GM23338 (cell line): ENCODE measurements at regions not wholly inside any gene's neighbourhood (a gene's known extent, or its start where the extent isn't known, plus 50 kb on each side); places are given as distances from the start of the nearest gene placed in this dataset.

Experiments
- ATAC-seq: fragments of 200-7000 bp; cut with Tn5 transposase; 3 replicates; pipeline ENCODE4 v1.9.1; 2020
- DNase-seq: peaks from one replicate; pipeline ENCODE4 v3.0.0-alpha.2; 2015; ENCODE audit warnings: low spot score
- H2AFZ ChIP-seq: fragments of 200-600 bp; sonication (generic); 2 replicates; pipeline ENCODE4 v1.8.0; 2016; ENCODE audit warnings: antibody characterized with exemption, mild to moderate bottlenecking, moderate library complexity
- H3F3A ChIP-seq: fragments of 200-600 bp; sonication (generic); replicated peaks from 2 replicates; pipeline ENCODE4 v1.8.0; 2017; ENCODE audit warnings: antibody characterized with exemption, mixed run types, low read depth
- H3K27ac ChIP-seq: fragments of 200-600 bp; sonication (generic); 2 replicates; pipeline ENCODE4 v1.6.1; 2016; ENCODE audit warnings: low read depth
- H3K27me3 ChIP-seq: fragments of 200-600 bp; sonication (generic); 2 replicates; pipeline ENCODE4 v1.8.0; 2016; ENCODE audit warnings: mild to moderate bottlenecking, mixed run types, moderate library complexity; ENCODE audit not compliant: insufficient read depth
- H3K36me3 ChIP-seq: fragments of 200-600 bp; sonication (generic); 2 replicates; pipeline ENCODE4 v1.8.0; 2016; ENCODE audit warnings: mild to moderate bottlenecking; ENCODE audit not compliant: insufficient read depth
- H3K4me1 ChIP-seq: fragments of 200-600 bp; sonication (generic); 2 replicates; pipeline ENCODE4 v1.8.0; 2016; ENCODE audit warnings: mild to moderate bottlenecking, moderate library complexity; ENCODE audit not compliant: insufficient read depth
- H3K4me2 ChIP-seq: fragments of 200-600 bp; sonication (generic); 2 replicates; pipeline ENCODE4 v1.7.1; 2017; ENCODE audit warnings: mixed run types
- H3K4me3 ChIP-seq: fragments of 200-600 bp; sonication (generic); 2 replicates; pipeline ENCODE4 v1.6.1; 2016; ENCODE audit warnings: mixed run types
- H3K79me2 ChIP-seq: fragments of 200-600 bp; sonication (generic); replicated peaks from 2 replicates; pipeline ENCODE4 v1.8.0; 2017; ENCODE audit warnings: mild to moderate bottlenecking; ENCODE audit not compliant: insufficient read depth
- H3K9me2 ChIP-seq: fragments of 200-600 bp; sonication (generic); 2 replicates; pipeline ENCODE4 v1.8.0; 2017; ENCODE audit not compliant: insufficient read depth
- H4K20me1 ChIP-seq: fragments of 200-600 bp; sonication (generic); replicated peaks from 2 replicates; pipeline ENCODE4 v1.8.0; 2017; ENCODE audit warnings: mild to moderate bottlenecking; ENCODE audit not compliant: insufficient read depth
- H3K27ac Mint-ChIP-seq: 2 replicates; pipeline ENCODE4 v1.8.0; 2020; ENCODE audit warnings: inconsistent platforms, mild to moderate bottlenecking, moderate library complexity, mixed read lengths
- H3K27me3 Mint-ChIP-seq: 3 replicates; pipeline ENCODE4 v1.8.0; 2022; ENCODE audit warnings: low read depth, mild to moderate bottlenecking, moderate library complexity, mixed read lengths, inconsistent platforms; ENCODE audit not compliant: insufficient read depth, poor library complexity
- H3K36me3 Mint-ChIP-seq: 3 replicates; pipeline ENCODE4 v1.8.0; 2021; ENCODE audit warnings: low read depth, mild to moderate bottlenecking, inconsistent platforms, moderate library complexity, mixed read lengths
- H3K4me1 Mint-ChIP-seq: 3 replicates; pipeline ENCODE4 v1.8.0; 2020; ENCODE audit warnings: mild to moderate bottlenecking, inconsistent platforms, mixed read lengths
- H3K4me3 Mint-ChIP-seq: 3 replicates; pipeline ENCODE4 v1.8.0; 2021; ENCODE audit warnings: moderate library complexity, mild to moderate bottlenecking, inconsistent platforms, mixed read lengths
- H3K9me3 Mint-ChIP-seq: 3 replicates; pipeline ENCODE4 v1.8.0; 2020; ENCODE audit warnings: moderate library complexity, mild to moderate bottlenecking, inconsistent platforms, mixed read lengths
- CREB1 ChIP-seq: fragments of 250-450 bp; sonication (Bioruptor Pico); IDR thresholded peaks from 2 replicates; pipeline ENCODE4 v1.5.0; 2020; ENCODE audit warnings: low read depth, mild to moderate bottlenecking, moderate library complexity
- EZH2 ChIP-seq: fragments of 200-600 bp; sonication (generic); IDR thresholded peaks from one replicate; pipeline ENCODE4 v1.8.0; 2017; ENCODE audit warnings: antibody characterized with exemption, mild to moderate bottlenecking, low read depth; ENCODE audit not compliant: unreplicated experiment
- EZH2phosphoT487 ChIP-seq: fragments of 200-600 bp; sonication (generic); IDR thresholded peaks from one replicate; pipeline ENCODE4 v1.8.1; 2018; ENCODE audit warnings: antibody characterized with exemption; ENCODE audit not compliant: unreplicated experiment
- JUNB ChIP-seq: IDR thresholded peaks from one replicate; pipeline ENCODE4 v1.6.1; 2016; ENCODE audit warnings: antibody characterized with exemption; ENCODE audit not compliant: unreplicated experiment
- NANOG ChIP-seq: IDR thresholded peaks from 2 replicates; pipeline ENCODE4 v1.6.1; 2016; ENCODE audit warnings: antibody characterized with exemption, borderline replicate concordance
- POLR2AphosphoS5 ChIP-seq: IDR thresholded peaks from 2 replicates; pipeline ENCODE4 v1.6.1; 2016; ENCODE audit warnings: antibody characterized with exemption, low read depth
- REST ChIP-seq: IDR thresholded peaks from one replicate; pipeline ENCODE4 v1.6.1; 2018; ENCODE audit warnings: antibody characterized with exemption; ENCODE audit not compliant: unreplicated experiment
- STAT1 ChIP-seq: IDR thresholded peaks from one replicate; pipeline ENCODE4 v1.6.1; 2016; ENCODE audit warnings: antibody characterized with exemption; ENCODE audit not compliant: unreplicated experiment
- ZNF114 ChIP-seq: fragments of 250-450 bp; sonication (Bioruptor Pico); IDR thresholded peaks from 2 replicates; pipeline ENCODE4 v1.5.0; 2020; ENCODE audit warnings: mild to moderate bottlenecking, moderate library complexity
- ZNF331 ChIP-seq: fragments of 250-450 bp; sonication (Bioruptor Pico); IDR thresholded peaks from 2 replicates; pipeline ENCODE4 v1.5.0; 2020; ENCODE audit warnings: low read depth, mild to moderate bottlenecking, moderate library complexity
- TF ChIP-seq, protein P1 (sequence below): fragments of 250-450 bp; sonication (Bioruptor Pico); IDR thresholded peaks from 2 replicates; pipeline ENCODE4 v1.5.0; 2020; ENCODE audit warnings: mild to moderate bottlenecking, moderate library complexity
- TF ChIP-seq, protein P2 (sequence below), 2 experiments: fragments of 200-600 bp in 1 of 2; sonication (generic) in 1 of 2; conservative IDR thresholded peaks; 2 replicates each; pipeline versions ENCODE4 v1.5.1 to v1.6.1; 2016 to 2017; ENCODE audit warnings: antibody characterized with exemption in 2 of 2, low read depth in 2 of 2, mild to moderate bottlenecking in 2 of 2, moderate library complexity in 1 of 2
- TF ChIP-seq, protein P3 (sequence below): IDR thresholded peaks from 2 replicates; pipeline ENCODE4 v1.6.1; 2016; ENCODE audit warnings: antibody characterized with exemption

DNA sequence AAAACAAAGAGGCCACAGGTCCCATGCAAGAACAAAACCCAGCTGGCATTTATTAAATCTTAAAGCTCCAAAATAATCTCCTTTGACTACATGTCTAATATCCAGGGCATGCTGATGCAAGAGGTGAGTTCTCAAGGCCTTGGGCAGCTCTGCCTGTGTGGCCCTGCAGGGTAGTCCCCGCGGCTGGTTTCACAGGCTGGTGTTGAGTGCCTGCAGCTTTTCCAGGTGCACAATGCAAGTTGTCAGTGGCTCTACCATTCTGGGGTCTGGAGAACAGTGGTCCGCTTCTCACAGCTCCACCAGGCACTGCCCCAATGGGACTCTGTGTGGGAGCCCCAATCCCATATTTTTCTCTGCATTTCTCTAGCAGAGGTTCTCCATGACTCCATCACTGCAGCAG, 54.4 kb upstream of the HCN1 start:
- no peak for ATAC-seq

More for the DNA sequence above, 54.4 kb upstream of the HCN1 start:
- Histone ChIP-seq H3K27me3 (no peaks in the 10 kb centered on the region), H3F3A (no peaks in the 10 kb centered on the region), H3K79me2 (no peaks in the 10 kb centered on the region), H3K4me1 (no peaks in the 10 kb centered on the region), H3K9me2 (peaks cover 3% of the 10 kb centered on the region; the same call in 1 of the 2 replicates), H3K4me3 (no peak overlapping the region), H3K4me2 (no peak overlapping the region), H4K20me1 (no peaks in the 10 kb centered on the region), H3K36me3 (no peaks in the 10 kb centered on the region), H2AFZ (no peak overlapping the region), H3K27ac (no peak overlapping the region)
- Mint-ChIP-seq H3K9me3 (peaks cover 46% of the 10 kb centered on the region), H3K27me3 (peaks cover 1% of the 10 kb centered on the region), H3K27ac (no peak overlapping the region), H3K36me3 (peaks cover 22% of the 10 kb centered on the region; the same call in 2 of the 3 replicates), H3K4me1 (no peaks in the 10 kb centered on the region), H3K4me3 (no peak overlapping the region)
- DNase-seq: no peak
- TF ChIP-seq, protein P1, sequence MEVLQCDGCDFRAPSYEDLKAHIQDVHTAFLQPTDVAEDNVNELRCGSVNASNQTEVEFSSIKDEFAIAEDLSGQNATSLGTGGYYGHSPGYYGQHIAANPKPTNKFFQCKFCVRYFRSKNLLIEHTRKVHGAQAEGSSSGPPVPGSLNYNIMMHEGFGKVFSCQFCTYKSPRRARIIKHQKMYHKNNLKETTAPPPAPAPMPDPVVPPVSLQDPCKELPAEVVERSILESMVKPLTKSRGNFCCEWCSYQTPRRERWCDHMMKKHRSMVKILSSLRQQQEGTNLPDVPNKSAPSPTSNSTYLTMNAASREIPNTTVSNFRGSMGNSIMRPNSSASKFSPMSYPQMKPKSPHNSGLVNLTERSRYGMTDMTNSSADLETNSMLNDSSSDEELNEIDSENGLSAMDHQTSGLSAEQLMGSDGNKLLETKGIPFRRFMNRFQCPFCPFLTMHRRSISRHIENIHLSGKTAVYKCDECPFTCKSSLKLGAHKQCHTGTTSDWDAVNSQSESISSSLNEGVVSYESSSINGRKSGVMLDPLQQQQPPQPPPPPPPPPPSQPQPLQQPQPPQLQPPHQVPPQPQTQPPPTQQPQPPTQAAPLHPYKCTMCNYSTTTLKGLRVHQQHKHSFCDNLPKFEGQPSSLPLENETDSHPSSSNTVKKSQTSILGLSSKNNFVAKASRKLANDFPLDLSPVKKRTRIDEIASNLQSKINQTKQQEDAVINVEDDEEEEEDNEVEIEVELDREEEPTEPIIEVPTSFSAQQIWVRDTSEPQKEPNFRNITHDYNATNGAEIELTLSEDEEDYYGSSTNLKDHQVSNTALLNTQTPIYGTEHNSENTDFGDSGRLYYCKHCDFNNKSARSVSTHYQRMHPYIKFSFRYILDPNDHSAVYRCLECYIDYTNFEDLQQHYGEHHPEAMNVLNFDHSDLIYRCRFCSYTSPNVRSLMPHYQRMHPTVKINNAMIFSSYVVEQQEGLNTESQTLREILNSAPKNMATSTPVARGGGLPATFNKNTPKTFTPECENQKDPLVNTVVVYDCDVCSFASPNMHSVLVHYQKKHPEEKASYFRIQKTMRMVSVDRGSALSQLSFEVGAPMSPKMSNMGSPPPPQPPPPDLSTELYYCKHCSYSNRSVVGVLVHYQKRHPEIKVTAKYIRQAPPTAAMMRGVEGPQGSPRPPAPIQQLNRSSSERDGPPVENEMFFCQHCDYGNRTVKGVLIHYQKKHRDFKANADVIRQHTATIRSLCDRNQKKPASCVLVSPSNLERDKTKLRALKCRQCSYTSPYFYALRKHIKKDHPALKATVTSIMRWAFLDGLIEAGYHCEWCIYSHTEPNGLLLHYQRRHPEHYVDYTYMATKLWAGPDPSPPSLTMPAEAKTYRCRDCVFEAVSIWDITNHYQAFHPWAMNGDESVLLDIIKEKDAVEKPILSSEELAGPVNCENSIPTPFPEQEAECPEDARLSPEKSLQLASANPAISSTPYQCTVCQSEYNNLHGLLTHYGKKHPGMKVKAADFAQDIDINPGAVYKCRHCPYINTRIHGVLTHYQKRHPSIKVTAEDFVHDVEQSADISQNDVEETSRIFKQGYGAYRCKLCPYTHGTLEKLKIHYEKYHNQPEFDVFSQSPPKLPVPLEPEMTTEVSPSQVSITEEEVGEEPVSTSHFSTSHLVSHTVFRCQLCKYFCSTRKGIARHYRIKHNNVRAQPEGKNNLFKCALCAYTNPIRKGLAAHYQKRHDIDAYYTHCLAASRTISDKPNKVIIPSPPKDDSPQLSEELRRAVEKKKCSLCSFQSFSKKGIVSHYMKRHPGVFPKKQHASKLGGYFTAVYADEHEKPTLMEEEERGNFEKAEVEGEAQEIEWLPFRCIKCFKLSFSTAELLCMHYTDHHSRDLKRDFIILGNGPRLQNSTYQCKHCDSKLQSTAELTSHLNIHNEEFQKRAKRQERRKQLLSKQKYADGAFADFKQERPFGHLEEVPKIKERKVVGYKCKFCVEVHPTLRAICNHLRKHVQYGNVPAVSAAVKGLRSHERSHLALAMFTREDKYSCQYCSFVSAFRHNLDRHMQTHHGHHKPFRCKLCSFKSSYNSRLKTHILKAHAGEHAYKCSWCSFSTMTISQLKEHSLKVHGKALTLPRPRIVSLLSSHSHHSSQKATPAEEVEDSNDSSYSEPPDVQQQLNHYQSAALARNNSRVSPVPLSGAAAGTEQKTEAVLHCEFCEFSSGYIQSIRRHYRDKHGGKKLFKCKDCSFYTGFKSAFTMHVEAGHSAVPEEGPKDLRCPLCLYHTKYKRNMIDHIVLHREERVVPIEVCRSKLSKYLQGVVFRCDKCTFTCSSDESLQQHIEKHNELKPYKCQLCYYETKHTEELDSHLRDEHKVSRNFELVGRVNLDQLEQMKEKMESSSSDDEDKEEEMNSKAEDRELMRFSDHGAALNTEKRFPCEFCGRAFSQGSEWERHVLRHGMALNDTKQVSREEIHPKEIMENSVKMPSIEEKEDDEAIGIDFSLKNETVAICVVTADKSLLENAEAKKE: no peak
- no peak for TF ChIP-seq ZNF114 (CRISPR knock-in tag)
- TF ChIP-seq EZH2phosphoT487: no peak
- no peak for TF ChIP-seq POLR2AphosphoS5
- TF ChIP-seq ZNF331: no peak
- TF ChIP-seq, protein P2, sequence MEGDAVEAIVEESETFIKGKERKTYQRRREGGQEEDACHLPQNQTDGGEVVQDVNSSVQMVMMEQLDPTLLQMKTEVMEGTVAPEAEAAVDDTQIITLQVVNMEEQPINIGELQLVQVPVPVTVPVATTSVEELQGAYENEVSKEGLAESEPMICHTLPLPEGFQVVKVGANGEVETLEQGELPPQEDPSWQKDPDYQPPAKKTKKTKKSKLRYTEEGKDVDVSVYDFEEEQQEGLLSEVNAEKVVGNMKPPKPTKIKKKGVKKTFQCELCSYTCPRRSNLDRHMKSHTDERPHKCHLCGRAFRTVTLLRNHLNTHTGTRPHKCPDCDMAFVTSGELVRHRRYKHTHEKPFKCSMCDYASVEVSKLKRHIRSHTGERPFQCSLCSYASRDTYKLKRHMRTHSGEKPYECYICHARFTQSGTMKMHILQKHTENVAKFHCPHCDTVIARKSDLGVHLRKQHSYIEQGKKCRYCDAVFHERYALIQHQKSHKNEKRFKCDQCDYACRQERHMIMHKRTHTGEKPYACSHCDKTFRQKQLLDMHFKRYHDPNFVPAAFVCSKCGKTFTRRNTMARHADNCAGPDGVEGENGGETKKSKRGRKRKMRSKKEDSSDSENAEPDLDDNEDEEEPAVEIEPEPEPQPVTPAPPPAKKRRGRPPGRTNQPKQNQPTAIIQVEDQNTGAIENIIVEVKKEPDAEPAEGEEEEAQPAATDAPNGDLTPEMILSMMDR (conservative IDR thresholded peaks at IDR 0.05; ENCODE audit: low read depth in 2 of 2): no peak
- TF ChIP-seq EZH2: no peak
- no peak for TF ChIP-seq NANOG
- no peak for TF ChIP-seq JUNB
- TF ChIP-seq CREB1 (CRISPR knock-in tag): no peak
- TF ChIP-seq STAT1: no peak
- TF ChIP-seq, protein P3, sequence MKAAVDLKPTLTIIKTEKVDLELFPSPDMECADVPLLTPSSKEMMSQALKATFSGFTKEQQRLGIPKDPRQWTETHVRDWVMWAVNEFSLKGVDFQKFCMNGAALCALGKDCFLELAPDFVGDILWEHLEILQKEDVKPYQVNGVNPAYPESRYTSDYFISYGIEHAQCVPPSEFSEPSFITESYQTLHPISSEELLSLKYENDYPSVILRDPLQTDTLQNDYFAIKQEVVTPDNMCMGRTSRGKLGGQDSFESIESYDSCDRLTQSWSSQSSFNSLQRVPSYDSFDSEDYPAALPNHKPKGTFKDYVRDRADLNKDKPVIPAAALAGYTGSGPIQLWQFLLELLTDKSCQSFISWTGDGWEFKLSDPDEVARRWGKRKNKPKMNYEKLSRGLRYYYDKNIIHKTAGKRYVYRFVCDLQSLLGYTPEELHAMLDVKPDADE: no peak
- no peak for TF ChIP-seq REST
